ENCODE measurements at regions not wholly inside any gene's neighbourhood (a gene's known extent, or its start where the extent isn't known, plus 50 kb on each side); places are given as distances from the start of the nearest gene placed in this dataset.

DNA sequence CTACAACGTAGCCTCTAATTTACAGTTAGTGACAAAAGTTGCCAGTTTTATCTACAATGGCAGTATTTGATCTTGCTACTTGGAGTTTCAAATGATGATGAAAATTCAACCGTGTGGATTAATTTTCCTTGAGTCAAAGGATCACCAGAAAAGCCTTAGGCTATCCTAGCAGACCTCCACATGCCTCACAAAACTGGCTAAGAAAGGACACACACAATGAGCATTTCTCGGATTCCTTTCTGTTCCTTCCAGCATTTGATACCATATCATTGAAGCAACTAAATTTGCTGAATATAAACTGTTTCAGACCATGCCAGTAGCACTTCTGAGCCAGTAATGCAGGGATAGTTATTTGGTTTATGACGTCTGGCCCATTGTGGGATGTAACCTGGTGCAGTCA lies 587.4 kb upstream of the MDFIC2 start:
- DNase-seq = no peak

- no peak for DNase-seq
Observed at GRCh38 chr3:70890020-70890394, 577.6 kb upstream of the MDFIC2 start.

DNA sequence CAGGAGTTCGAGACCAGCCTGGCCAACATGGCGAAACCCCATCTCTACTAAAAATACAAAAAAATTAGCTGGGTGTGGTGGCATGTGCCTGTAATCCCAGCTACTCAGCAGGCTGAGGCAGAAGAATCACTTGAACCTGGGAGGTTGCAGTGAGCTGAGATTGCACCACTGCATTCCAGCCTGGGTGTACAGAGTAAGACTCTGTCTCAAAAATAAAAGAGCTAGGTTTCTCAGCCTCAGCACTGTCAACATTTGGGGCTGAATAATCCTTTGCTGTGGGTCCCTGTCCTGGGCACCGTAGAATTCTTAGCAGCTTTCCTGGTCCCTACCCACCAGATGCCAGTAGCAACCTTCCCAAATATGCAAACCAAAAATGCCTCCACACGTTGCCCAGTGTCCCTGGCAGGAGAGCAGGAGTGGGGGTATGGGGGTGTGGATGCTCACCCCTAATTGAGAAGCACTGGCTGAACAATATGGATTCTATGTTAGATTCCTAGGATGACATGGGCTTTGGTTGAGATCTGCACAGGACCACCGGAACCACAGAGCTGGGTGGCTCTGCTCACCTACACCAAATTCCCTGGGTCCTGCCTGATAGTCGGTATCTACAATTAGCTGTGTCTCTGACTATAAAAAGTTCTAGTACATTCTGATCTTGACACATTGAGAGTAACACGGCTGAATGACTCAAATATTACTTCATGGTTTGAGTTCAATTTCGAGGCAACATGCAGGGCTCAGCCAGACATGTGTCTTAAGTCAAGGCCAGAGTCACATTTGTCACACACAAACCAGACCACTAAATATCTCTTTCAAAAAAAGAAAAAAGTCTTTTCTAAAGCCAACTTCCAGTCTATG lies 577.0 kb upstream of the MDFIC2 start:
- no peak for DNase-seq

DNA sequence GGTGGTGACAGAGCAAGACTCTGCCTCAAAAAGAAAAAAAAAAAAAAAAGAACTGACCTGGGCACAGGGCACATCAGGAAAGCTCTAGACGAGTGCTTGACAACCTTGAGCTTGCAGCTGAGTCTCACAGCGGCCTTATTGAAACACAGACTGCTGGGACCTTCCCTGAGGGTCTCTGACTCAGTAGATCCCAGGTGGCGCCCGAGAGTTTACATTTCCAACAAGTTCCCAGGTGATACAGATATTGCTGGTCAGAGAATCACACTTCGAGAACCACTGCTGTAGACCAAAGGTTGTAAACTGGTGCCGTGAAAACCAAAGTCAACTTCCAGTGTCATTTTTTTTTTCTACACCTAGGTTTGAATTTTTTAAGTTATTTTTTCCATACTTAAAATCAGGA lies 573.2 kb upstream of the MDFIC2 start:
- DNase-seq = no peak

DNA sequence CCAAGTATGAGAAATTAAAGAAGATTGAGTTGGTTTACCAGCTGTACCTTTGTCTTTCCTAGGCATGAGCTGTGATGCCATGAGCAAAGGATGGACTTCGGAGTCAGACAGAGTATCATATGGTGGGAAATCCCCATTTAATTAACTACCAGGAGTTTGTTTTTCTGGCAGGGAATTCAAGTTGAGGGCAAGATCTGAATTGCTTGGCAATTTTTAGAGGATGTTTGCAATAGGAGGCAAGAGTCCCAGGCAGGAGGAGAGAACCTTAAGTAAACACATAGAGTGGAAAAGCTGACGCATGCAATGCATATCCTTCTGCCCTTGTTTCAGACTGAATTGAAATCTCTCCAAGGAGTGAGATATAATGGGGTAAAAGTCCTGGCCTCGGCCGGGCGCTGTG lies 569.7 kb upstream of the MDFIC2 start:
- no peak for DNase-seq

GRCh38 chr3:70880421-70880820 lies 568.0 kb upstream of the MDFIC2 start:
- DNase-seq = no peak

- DNase-seq = no peak
Observed at GRCh38 chr3:70876154-70876553, 563.7 kb upstream of the MDFIC2 start.

GRCh38 chr3:70874196-70874595 lies 561.8 kb upstream of the MDFIC2 start:
- no peak for DNase-seq

- DNase-seq = no peak
Observed at GRCh38 chr3:70873686-70874085, 561.2 kb upstream of the MDFIC2 start.

DNA sequence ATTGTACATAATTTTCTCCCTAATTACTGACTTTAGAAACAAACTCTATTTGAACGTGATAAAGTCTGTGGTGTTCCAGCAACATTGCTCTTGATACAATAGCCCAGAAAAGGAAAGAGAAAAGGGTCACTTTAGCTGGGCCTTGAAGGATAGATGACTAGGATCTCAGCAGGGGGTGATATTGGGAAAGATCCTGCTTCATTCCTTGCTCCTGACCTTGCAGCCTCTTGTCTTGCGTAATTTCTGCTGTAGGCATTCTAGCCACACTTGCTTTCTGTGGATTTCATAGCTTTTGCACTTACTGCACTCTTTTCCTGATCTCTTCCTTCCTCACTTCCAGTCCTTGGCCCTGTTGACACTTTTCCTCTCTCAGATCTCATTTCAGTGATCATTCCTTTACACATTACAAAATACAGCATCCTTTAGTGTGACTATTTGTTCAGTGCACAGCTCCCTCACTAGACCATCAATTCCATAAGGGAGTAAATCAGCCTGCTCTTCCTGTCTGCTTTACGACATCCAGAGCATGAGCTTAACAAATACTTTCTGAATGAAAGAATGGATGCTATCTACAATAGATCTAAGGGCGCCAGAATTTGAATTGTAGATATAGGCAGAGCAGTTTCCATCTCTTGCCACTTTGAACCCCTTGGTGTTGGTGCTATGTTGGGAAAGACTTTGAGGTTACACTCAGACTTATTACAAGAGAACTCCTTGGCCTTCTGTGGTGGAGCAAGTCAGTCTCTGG lies 559.6 kb upstream of the MDFIC2 start:
- no peak for DNase-seq

DNA sequence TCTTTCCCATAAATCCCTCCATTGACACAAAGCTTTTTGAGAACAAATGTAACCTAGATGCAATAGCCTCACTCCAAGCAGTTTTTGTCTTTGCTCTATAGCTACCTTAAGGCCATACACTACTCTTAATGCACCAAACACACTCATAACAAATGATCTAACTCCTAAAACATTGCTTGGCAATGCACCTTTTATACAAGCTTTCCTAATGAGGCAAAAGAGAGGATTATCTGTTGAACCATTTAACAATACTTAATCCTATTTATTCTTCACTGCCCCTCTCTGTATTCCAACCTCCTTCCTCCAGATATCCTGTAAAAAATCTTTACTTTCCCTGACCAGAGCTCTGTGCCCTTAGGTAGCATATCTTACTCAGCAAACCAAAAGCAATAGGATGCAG lies 558.1 kb upstream of the MDFIC2 start:
- no peak for DNase-seq

DNA sequence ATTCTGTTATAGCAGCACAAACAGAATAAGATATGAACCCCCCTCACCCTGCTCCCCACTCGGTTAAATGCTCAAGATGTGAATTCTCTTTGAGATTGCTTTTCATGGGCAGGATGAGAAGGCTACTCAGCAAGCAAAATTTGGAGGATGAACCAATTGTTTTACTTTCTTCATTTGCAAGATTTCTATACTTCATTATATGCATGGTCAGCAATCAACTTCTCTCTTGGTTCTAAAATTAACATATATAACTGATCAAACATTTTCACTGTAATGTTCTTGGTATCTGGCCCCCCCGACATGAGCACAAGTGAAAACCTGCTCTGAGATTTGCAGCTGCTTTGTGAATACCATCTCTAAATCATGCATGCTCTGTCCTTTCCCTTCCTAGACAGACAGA lies 556.1 kb upstream of the MDFIC2 start:
- DNase-seq = no peak

DNA sequence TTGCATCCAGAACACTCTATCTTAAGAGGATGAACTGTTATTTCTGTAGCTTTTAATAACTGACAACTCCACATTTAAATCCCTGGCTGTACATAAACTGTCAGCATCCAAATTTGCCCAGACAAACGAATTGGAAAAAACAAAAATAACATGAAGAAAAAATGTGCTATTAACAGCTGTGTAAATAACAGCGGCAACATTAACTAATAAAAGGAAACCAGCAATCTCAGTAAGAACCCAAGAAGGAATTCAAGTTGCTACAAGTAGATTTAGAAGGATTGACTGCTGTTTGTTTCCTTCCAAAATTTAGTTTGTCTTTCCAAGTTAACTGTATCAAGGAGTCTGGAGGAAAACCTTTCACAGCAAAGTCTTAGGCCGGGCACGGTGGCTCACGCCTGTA lies 550.6 kb upstream of the MDFIC2 start:
- no peak for DNase-seq

GRCh38 chr3:70861855-70862254 lies 549.4 kb upstream of the MDFIC2 start:
- DNase-seq = no peak

DNA sequence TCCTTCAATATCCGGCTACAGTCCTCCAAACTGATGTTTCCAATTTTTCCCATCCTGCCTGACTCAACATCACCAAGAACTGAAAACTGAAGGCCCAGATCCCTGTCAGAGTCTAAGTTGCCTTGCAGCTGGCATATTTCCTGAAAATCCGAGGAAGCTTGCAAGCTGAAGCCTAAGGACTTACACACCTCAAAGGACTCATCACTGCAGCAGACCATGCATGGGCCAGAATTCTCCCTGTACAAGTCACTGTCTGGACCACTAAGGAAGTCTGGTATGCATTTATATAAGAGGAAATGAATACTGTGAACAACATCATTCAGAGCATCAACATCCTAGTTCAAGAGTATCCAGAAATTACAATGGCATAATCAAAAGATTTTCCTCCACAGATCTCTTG lies 548.8 kb upstream of the MDFIC2 start:
- DNase-seq = no peak

GRCh38 chr3:70857916-70858315 lies 545.5 kb upstream of the MDFIC2 start:
- DNase-seq = no peak

DNA sequence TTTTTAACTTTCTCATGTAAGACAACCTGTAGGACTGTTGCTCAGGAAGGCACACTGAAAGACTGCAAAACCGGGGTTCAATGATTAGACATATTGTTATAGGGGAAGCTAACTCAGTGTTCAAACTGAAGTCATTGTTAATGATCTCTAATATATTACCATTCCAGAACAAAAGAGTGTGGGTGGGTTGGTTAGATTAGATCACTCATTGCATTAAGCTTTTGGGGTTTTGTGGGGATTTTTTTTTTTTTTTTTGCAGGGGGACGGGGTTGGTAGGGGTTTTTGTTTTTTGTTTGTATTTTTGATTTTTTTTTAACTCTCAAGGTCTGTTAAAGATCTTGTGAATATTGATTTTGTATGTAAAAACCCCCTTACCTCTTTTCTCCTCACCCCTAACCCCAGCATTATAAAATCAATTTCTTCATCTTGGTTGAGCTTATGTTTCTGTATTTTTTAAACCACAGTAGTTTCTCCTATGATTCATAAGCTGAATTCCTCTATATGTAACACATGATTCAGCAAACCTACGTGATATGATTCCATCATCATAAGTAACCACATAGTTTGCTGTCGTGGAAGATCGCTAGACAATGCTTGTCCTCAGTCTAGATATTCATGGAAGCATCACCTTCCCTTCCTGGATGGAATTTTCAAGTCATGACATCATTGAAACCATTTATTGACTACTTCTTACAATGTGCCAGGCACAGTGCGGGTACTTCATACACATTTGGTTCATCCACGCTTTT lies 544.1 kb upstream of the MDFIC2 start:
- no peak for DNase-seq

- no peak for DNase-seq
Observed at GRCh38 chr3:70855149-70855548, 542.7 kb upstream of the MDFIC2 start.

- no peak for DNase-seq
Observed at GRCh38 chr3:70854108-70854507, 541.7 kb upstream of the MDFIC2 start.

DNA sequence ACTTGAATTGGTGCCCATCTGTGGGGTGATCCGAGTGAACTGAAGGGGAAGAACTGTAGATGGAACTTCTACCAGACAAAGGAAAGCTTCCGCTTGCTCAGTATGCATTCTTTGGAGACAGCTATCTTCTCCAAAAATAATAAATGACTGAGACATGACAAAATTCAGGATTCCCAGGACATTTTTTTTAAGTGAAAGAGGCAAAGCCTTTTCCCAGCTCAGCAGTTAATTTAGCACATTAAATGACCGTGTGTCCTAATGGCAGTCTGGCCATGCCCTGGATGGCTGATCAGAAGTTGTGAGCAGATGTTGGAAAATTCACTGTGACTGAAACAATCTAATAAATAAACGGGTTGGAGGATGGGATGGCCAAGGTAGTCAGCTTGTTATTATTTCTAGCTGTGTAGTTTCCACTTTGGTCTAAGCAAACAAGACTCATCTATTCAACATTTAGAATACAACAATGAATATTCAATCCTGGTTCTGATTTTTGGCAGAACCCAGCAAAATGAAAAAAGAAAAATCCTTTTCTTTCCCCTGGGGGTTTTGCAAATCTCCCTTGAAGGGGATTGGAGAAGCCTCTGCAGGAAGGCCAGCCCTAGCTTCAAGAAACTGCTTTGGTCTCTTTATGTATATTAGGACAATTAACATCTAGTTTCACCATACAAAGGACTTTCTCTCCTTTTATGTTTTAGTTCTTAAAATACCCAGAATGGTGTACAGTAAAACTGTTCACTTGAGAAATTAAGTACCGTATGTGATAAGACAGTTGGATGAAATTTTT lies 540.9 kb upstream of the MDFIC2 start:
- no peak for DNase-seq

- no peak for DNase-seq
Observed at GRCh38 chr3:70849911-70850699, 537.7 kb upstream of the MDFIC2 start.
